ENCODE measurements at regions not wholly inside any gene's neighbourhood (a gene's known extent, or its start where the extent isn't known, plus 50 kb on each side); places are given as distances from the start of the nearest gene placed in this dataset.
A peak's percentile ranks its signal among the peaks of the same experiment; 100 is the strongest.

GRCh38 chr5:8756498-8757084 is 789.3 kb downstream of the SEMA5A start:
- Histone ChIP-seq H3K4me1 (ENCODE audit: control insufficient read depth, insufficient read depth, low read length) (no peaks in the 10 kb centered on the region), H2AFZ (ENCODE audit: control insufficient read depth, low read depth, low read length) (no peak overlapping the region), H4K20me1 (ENCODE audit: control insufficient read depth, insufficient read depth) (no peaks in the 10 kb centered on the region), H3K27ac (ENCODE audit: control insufficient read depth, insufficient read depth) (no peak overlapping the region), H3K4me3 (no peak overlapping the region), H3K9me3 (replicated peaks; ENCODE audit: control insufficient read depth, insufficient read depth, low read length) (no peaks in the 10 kb centered on the region), H3K4me2 (ENCODE audit: control insufficient read depth, insufficient read depth) (no peak overlapping the region), H3K36me3 (ENCODE audit: control insufficient read depth in 2 of 2, insufficient read depth in 2 of 2, low read length in 1 of 2) (no peaks in the 10 kb centered on the region), H3K9ac (ENCODE audit: control insufficient read depth, insufficient read depth, low read length) (no peak overlapping the region), H3K27me3 (replicated peaks in 1 of 2; ENCODE audit: control insufficient read depth in 2 of 2, insufficient read depth in 2 of 2, low read length in 1 of 2) (no peaks in the 10 kb centered on the region), H3K79me2 (ENCODE audit: control insufficient read depth, insufficient read depth, low read length) (no peaks in the 10 kb centered on the region)
- no peak for ATAC-seq
- ChIA-PET CTCF (interaction anchor here (1.0 to 3.7 kb wide), 7 partner anchors 86 to 828 kb away, joined by 3 to 13 read pairs (median 3); no protein-coding TSS in a partner anchor), SMC1A (ENCODE audit: uncharacterized antibody, unreplicated experiment) (interaction anchor here (0.8 to 1.4 kb wide), 3 partner anchors 450 to 455 kb away, joined by 3 to 4 read pairs (median 3); no protein-coding TSS in a partner anchor), POLR2A (no interaction called here), RAD21 (ENCODE audit: unreplicated experiment) (interaction anchor here (0.6 to 0.7 kb wide), 2 partner anchors 405 to 451 kb away, joined by 3 read pairs; no protein-coding TSS in a partner anchor)
- TF ChIP-seq SIN3A (IDR thresholded peaks at IDR 0.05; ENCODE audit: low read depth, low read length): no peak
- no peak for TF ChIP-seq LARP7 (IDR thresholded peaks at IDR 0.05)
- TF ChIP-seq NFIC (IDR thresholded peaks at IDR 0.05; ENCODE audit: low read depth, low read length): no peak
- TF ChIP-seq IRF5 (IDR thresholded peaks at IDR 0.05; ENCODE audit: borderline replicate concordance): no peak
- 0 out of 2 replicates have a peak, but pooled peaks have one; percentile 23 for TF ChIP-seq YY1 (IDR thresholded peaks at IDR 0.05; ENCODE audit: low read depth, low read length)
- no peak for TF ChIP-seq ZNF622 (IDR thresholded peaks at IDR 0.05)
- peak; percentile 44; the same call in 1 of the 2 replicates for TF ChIP-seq SMC3 (IDR thresholded peaks at IDR 0.05; ENCODE audit: borderline replicate concordance, low read length)
- no peak for TF ChIP-seq ZNF24 (IDR thresholded peaks at IDR 0.05)
- peak; percentile 57 for TF ChIP-seq RAD21 (IDR thresholded peaks at IDR 0.05; ENCODE audit: insufficient read depth, low read depth, low read length)
- no peak for TF ChIP-seq PAX8 (IDR thresholded peaks at IDR 0.05)
- peak; percentile 11 to 36 (median 19); a peak in 3 of 6 replicates for TF ChIP-seq CTCF (IDR thresholded peaks at IDR 0.05 in 2 of 3, conservative IDR thresholded peaks at IDR 0.05 in 1 of 3; ENCODE audit: control insufficient read depth in 2 of 3, extremely low read depth in 1 of 3, insufficient read depth in 1 of 3, low read depth in 3 of 3, low read length in 3 of 3)
- 27% methylated on average over 2 of the region's 2 CpGs for WGBS (ENCODE audit: insufficient coverage, insufficient replicate concordance, low lambda C conversion rate, missing lambda C conversion rate)
- intact Hi-C loops (cut with micrococcal nuclease; ENCODE audit: unreplicated experiment) (loop anchor here (1.0 kb wide), 1 partner anchor 452 kb away; no protein-coding TSS in a partner anchor), in situ Hi-C loops (cut with MboI) (loop anchor here (10.0 kb wide), 1 partner anchor 448 kb away; no protein-coding TSS in a partner anchor)
- DNase-seq (ENCODE audit: low read depth, low spot score): no peak
- no TSS peak for BruUV-seq (replicated peaks)
- no peak for FAIRE-seq

Measured in GM12878 (cell line).